ENCODE measurements at regions not wholly inside any gene's neighbourhood (a gene's known extent, or its start where the extent isn't known, plus 50 kb on each side); places are given as distances from the start of the nearest gene placed in this dataset.

- DNase-seq = no peak
Observed at GRCh38 chr2:139123795-139124194, 343.6 kb upstream of the NXPH2 start.

DNA sequence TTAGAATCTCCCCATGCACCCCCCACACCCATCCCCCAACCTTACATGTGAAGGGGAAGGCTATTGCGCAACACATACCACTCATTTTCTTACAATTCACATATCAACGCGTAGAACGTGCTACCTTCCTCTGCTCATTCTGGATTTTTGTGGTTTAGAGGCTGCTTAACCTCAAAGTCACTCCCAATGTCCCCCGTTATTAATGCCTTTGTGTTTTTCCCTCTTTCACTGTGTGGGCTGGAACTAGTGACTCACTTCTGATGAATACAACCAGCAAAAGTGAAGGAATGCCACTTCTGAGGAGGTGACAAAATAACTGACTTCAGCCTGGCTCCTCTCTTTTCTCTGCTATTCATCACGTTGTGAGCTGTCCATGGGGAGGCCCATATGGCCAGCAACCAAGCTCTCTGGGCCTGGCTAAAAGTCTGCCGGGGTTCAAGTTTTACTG, 342.5 kb upstream of the NXPH2 start:
- no peak for DNase-seq

- DNase-seq = no peak
Observed at GRCh38 chr2:139099721-139100120, 319.5 kb upstream of the NXPH2 start.

- DNase-seq = no peak
Observed at GRCh38 chr2:139098961-139099360, 318.8 kb upstream of the NXPH2 start.

DNA sequence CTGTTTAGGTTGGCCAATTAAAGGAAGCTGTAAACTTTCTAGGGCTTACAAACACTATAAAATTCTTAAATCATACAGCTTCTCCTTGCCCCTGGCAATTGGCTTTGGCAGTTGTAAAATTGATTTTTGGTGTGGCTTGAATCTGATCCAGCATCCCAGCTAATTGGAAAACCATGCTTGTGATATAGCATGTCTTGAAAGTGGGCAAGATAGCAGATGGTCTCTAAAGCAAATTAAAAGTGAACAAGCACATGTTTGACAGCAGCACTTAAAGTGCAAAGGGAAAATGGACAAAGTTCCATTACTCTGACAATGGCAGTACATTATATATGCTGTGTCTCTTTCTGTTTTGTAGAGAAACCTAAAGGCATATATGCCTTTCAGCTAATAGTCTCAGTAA, 302.9 kb upstream of the NXPH2 start:
- no peak for DNase-seq

GRCh38 chr2:139080244-139080643, 300.1 kb upstream of the NXPH2 start:
- no peak for DNase-seq

DNA sequence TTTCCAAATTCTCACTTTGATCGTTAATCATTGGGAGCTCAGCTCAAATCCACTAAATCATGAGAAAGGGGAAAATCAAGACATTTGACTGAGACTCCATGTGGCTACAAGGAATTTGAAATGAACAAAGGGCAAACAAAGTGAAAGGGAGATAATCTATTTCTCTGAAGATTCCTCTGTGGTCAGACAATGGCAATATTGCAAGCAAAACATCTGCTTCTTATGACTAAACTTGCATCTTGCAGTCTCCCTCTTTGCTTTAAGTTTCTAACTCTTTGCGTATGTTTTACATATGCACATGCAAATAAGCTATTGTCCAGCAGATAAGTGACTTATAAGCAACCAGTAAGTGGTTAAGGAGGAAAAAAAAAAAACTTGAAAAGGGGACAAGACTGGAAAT, 299.1 kb upstream of the NXPH2 start:
- no peak for DNase-seq

DNA sequence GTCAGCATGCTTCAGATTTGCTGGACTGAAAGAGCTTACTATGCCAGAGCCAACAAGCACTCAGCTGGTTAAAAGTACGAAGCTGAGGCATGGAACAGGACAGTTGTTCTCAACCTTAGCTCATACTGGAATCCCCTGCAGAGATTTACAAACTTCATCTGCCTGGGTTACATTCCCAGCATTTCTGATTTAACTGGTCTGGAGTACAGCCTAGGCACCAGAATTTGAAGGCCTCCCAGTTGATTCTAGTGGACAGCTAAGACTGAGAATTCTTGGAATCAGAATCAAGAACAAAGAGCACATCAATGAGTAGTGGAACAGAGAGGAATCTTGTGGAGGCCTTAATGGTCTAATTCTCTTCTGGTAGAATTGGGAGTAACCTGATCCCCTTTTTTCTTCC, 298.2 kb upstream of the NXPH2 start:
- no peak for DNase-seq

DNA sequence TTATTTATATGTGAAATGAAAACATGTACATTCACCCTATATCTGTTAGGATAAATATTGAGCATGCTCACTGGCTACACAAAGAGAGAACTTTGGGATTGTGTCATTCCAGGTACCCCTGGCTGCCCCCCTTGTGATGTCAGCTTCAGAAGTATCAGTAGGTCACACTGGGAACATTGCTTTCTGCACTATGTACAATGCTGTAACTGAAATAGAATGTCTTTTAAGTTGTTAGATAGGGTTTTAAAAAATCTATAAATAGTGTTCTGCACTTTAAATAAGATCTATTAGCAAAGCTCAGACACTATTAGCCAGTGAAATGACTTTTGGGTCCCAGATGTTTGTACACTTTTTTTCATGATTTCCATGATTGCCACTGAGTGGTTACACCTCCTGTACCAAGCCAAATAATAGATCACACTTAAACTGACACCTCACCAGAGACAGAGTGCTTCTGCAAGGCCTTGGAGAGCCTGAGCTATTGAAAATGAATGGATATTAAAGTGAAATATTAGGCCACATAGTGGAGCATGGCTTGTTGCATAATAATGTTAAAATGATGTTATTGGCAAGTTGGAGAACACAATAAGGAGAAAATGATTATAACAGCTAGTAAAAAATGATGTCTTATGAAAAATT, 297.0 kb upstream of the NXPH2 start:
- no peak for DNase-seq

- no peak for DNase-seq
Observed at GRCh38 chr2:139067874-139068273, 287.7 kb upstream of the NXPH2 start.

GRCh38 chr2:139067072-139067471, 286.9 kb upstream of the NXPH2 start:
- DNase-seq = no peak

DNA sequence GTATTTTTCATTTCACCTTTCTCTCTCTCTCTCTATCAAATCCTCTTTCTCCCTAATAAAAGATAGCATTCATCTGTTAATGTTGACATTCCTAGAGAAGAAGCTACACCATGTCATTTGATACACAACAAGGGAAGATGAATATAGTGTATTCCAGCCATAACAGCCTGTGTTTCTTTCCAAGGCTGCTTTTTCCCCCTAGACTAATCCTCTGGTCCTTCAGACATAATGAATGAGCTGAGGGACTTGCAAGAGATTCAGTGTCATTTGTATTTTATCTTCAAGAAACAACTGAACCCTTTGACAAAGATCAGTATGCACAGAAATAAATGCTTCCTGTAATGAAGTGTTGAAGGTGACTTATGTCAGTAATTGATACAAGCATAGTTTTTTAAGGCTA, 284.0 kb upstream of the NXPH2 start:
- no peak for DNase-seq

GRCh38 chr2:139059617-139060016, 279.4 kb upstream of the NXPH2 start:
- no peak for DNase-seq

- DNase-seq = no peak
Observed at GRCh38 chr2:139055202-139055601, 275.0 kb upstream of the NXPH2 start.

DNA sequence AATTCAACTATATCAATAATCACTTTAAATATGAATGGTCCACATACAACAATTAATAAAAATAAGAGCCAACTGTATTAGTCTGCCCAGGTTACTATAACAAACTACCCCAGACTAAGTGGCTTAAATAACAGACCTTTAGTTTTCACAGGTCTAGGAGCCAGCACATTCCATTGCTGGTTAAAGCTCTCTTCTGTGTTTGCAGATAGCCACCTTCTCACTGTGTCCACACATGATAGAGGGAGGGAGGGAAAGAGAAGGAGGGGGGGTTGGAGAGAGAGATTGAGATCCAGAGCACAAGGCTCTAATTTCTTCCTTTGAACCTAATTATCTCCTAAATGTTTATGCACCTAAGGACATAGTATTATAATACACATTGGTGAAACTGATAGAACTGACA, 267.8 kb upstream of the NXPH2 start:
- DNase-seq = no peak

DNA sequence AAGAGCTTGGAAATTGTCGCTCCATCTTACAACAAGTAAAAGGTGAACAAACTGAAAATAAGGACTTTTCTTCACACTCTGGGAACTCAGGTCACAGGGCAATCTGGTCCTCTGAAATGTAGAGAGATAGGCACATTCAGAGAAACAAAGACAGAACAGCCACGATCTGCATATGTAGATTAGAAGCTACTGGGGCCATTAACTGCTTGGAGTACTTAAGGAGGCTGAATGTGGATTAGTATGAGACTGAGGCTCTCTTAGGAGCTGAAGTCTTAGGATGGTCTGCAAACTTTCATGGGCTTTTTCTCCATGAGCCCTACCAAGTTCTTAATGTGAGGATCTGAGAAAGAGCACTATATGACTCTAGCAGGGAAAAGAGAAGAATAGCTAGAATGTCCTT, 265.3 kb upstream of the NXPH2 start:
- no peak for DNase-seq

DNA sequence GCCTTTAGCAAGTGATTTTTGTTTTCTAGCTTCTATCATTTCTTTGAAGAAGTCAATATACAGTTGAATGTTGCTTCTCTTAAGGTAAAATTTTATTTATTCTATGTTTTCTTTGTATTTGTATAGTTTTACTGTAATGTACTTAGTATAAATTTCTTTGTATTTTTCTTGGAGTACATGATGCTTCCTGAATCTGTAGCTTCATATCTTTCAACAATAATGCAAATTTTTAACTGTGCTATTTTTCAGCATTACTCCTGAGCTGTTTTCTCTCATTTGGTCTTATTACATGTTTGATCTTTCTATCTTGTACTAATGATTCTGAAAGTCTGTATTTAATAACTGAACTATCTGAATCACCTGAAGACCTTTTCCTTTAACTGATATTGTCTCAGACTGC, 253.9 kb upstream of the NXPH2 start:
- DNase-seq = no peak

- no peak for DNase-seq
Observed at GRCh38 chr2:139033300-139033699, 253.1 kb upstream of the NXPH2 start.

DNA sequence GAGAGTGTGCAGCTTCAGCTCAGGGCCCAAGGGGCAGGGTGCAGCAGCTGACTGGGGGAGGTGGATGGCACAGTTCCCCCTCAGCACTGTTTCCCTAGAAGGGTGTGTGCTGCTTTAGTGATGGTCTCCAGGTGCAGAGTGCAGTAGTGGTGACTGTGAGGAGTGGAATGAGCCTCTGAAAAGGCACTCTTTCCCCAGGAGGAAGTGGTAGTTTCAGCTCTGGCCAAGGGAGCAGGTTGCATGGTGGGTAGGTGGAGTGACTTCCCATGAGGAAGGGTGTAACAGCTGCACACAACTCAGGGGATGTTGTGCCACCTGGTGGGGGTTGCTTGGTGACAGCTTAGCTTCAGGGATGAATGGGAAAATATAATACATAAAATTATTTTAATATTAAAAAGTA, 251.5 kb upstream of the NXPH2 start:
- no peak for DNase-seq

DNA sequence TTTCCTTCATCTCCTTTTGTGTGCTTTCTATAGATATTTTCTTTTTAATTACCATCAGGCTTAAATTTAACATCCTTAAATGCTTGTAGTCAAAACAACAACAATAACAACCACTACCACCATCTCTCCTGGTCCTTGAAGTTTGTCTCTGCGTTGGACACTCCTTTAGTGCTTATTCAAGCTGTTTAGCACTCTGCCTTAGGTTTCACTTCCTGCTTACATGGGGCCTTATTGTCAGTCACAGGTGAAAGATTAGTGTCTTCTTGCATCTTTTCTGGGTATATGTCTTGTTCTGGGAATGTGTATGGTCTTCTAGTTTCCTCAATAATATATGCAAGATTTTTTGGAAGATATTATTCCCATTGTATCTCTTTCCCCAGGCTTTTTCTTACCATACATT, 240.1 kb upstream of the NXPH2 start:
- DNase-seq = no peak

GRCh38 chr2:139018252-139018651, 238.1 kb upstream of the NXPH2 start:
- no peak for DNase-seq

DNA sequence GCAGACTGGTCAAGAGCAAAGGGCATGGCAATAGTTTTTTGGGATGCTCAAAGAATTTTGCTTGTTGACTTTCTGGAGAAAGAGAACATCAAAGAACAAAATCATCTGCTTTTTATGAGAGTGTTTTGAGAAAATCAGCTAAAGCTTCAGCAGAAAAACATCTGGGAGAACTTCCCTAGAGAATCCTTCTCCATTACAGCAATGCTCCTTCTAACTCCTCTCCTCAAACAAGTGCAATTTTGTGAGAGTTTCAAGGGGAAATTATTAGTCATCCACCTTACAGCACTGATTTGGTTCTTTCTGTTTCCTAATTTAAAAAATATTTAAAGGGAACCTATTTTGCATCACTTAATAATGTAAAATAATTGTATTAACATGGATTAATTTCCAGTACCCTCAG, 226.9 kb upstream of the NXPH2 start:
- DNase-seq = no peak

DNA sequence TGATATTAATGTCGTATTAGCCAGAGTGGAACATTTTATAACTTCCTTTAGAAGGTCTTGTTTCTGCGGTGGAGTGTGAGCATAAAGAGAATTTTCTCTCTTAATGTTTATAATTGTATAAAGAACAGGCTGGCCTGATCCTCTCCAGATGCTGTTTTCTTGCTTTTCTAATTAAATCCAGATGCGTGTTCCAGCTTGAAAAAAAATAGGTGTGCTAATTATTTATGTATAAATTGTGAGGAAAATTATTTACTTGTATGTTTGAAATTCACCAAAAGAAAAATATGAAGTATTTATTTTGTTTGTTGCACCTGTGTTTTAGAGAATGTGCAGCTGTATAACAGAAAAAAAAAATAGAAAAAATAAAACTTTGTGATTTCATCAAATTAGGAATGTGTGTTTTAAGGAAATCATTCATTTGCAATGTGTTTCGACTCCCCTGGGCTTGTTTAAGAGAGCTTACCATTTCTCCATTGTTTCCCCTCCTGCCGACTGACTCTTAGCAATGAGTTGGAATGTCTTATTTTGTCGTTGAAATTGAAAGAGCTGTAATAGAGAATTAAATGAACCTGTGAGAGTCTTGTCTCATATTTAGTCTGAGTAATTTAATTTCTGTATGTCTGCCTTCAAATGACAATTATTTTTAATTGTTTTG, 220.1 kb upstream of the NXPH2 start:
- no peak for DNase-seq

DNA sequence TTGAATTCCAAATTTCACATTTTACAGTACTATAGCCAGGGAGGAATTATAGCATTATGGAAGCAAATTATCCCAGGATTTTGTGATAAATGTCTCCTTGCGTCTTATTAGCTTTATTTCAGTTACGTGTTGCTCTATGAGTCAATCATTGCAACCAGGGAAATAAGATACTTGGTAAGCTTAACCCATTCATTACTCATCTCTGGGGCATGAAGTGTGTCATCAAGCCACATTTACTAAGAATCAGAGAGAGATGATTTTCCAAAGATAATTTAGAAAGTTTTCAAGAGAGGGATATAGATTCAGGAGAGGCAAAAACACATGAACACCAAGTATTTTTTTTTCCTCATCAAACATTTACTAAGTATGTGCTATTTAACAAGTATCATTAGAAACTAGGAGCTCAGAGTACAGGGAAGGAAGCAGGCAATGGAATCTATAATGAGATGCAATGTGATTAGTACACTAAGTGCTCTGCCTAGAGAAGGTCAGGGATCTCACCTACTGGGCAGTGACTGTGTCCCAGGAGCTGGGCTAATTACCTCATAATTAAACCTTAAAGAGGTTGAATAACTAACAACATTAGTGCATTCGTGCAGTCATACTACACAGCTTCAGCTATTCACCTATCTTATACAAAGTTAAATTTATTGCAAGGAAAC, 217.8 kb upstream of the NXPH2 start:
- DNase-seq = no peak

GRCh38 chr2:138997346-138997745, 217.2 kb upstream of the NXPH2 start:
- DNase-seq = no peak

Measured in NCI-H524 treated with DMSO at 0.1 percent for 48 hours (cell line).